Ascending aorta (tissue), 2 donors: ENCODE measurements at regions not wholly inside any gene's neighbourhood (a gene's known extent, or its start where the extent isn't known, plus 50 kb on each side); places are given as distances from the start of the nearest gene placed in this dataset.

Source experiments
- DNase-seq, 2 donors: peaks; one replicate each; pipeline ENCODE4 v3.0.0-alpha.2; 2019; ENCODE audit warnings: low spot score in 2 of 2
- H3K27ac ChIP-seq, 2 donors: fragments of 200-600 bp; sonication (generic); one replicate each; pipeline ENCODE4 v1.5.1; 2016 to 2017; ENCODE audit warnings: mild to moderate bottlenecking in 1 of 2
- H3K27me3 ChIP-seq: fragments of 200-600 bp; sonication (generic); one replicate; pipeline ENCODE4 v1.5.1; 2017
- H3K36me3 ChIP-seq, 2 donors: fragments of 200-600 bp; sonication (generic); one replicate each; pipeline ENCODE4 v1.5.1; 2016
- H3K4me1 ChIP-seq, 2 donors: fragments of 200-600 bp; sonication (generic); one replicate each; pipeline ENCODE4 v1.5.1; 2016 to 2017; ENCODE audit warnings: mild to moderate bottlenecking in 1 of 2
- H3K4me3 ChIP-seq, 2 donors: fragments of 200-600 bp; sonication (generic); one replicate each; pipeline ENCODE4 v1.5.1; 2016 to 2017; ENCODE audit warnings: mild to moderate bottlenecking in 1 of 2
- H3K9me3 ChIP-seq, 2 donors: fragments of 200-600 bp; sonication (generic); one replicate each; pipeline ENCODE4 v1.5.1; 2016
- CTCF ChIP-seq, 3 experiments: fragments of 200-600 bp in 2 of 3; fragments of 450-650 bp in 1 of 3; sonication (generic) in 2 of 3; IDR thresholded peaks; one replicate each; pipeline ENCODE4 v1.5.1; 2016 to 2019; ENCODE audit warnings: antibody characterized with exemption in 3 of 3, mild to moderate bottlenecking in 1 of 3, moderate library complexity in 1 of 3
- intact Hi-C: fragments of 100-400 bp; cut with DNase I; formaldehyde crosslinking; loops from one replicate; pipeline ENCODE4 v1.15.1; 2023

- no peaks in the 10 kb centered on the region for H3K9me3 ChIP-seq
- H3K36me3 ChIP-seq: no peaks in the 10 kb centered on the region
- H3K27me3 ChIP-seq: no peaks in the 10 kb centered on the region
- H3K4me1 ChIP-seq: peaks cover 0 to 2% of the 10 kb centered on the region in 2 donors
- H3K27ac ChIP-seq: no peak overlapping the region
- DNase-seq: no peak
- TF ChIP-seq CTCF (IDR thresholded peaks at IDR 0.05): no peak
- H3K4me3 ChIP-seq: no peak overlapping the region
- intact Hi-C loops: no loop called here
Observed at GRCh38 chr10:91034042-91034441, 113.2 kb upstream of the ANKRD1 start.

- peak overlapping the region in 1 of 2 donors; percentile 3 for H3K4me3 ChIP-seq
- H3K27me3 ChIP-seq: no peaks in the 10 kb centered on the region
- peaks cover 0 to 2% of the 10 kb centered on the region in 2 donors for H3K4me1 ChIP-seq
- H3K36me3 ChIP-seq: no peaks in the 10 kb centered on the region
- peak in 1 of 2 donors; percentile 89 for DNase-seq
- no peak for TF ChIP-seq CTCF (IDR thresholded peaks at IDR 0.05)
- no peak overlapping the region for H3K27ac ChIP-seq
- H3K9me3 ChIP-seq: no peaks in the 10 kb centered on the region
- intact Hi-C loops: no loop called here
Observed at GRCh38 chr10:91034494-91035159, 113.7 kb upstream of the ANKRD1 start.

GRCh38 chr10:91035650-91036292, 114.9 kb upstream of the ANKRD1 start:
- no peak for DNase-seq
- TF ChIP-seq CTCF (IDR thresholded peaks at IDR 0.05): no peak
- H3K4me3 ChIP-seq: no peak overlapping the region
- H3K27me3 ChIP-seq: no peaks in the 10 kb centered on the region
- no peak overlapping the region for H3K27ac ChIP-seq
- intact Hi-C loops: no loop called here
- H3K4me1 ChIP-seq: peaks cover 0 to 2% of the 10 kb centered on the region in 2 donors
- no peaks in the 10 kb centered on the region for H3K36me3 ChIP-seq
- H3K9me3 ChIP-seq: no peaks in the 10 kb centered on the region

- Histone ChIP-seq H3K27me3 (no peaks in the 10 kb centered on the region), H3K27ac (no peak overlapping the region), H3K4me1 (peaks cover 0 to 2% of the 10 kb centered on the region in 2 donors), H3K4me3 (no peak overlapping the region), H3K9me3 (no peaks in the 10 kb centered on the region), H3K36me3 (no peaks in the 10 kb centered on the region)
- TF ChIP-seq CTCF (IDR thresholded peaks at IDR 0.05): no peak
- DNase-seq: no peak
- intact Hi-C loops: no loop called here
Observed at GRCh38 chr10:91036807-91037411, 116.0 kb upstream of the ANKRD1 start.

- intact Hi-C loops: no loop called here
- no peak for DNase-seq
Observed at GRCh38 chr10:91038971-91039370, 118.1 kb upstream of the ANKRD1 start.

More at GRCh38 chr10:91038971-91039370, 118.1 kb upstream of the ANKRD1 start:
- Histone ChIP-seq H3K36me3 (no peaks in the 10 kb centered on the region), H3K9me3 (no peaks in the 10 kb centered on the region), H3K4me1 (peaks cover 0 to 2% of the 10 kb centered on the region in 2 donors), H3K27ac (no peak overlapping the region), H3K4me3 (no peak overlapping the region), H3K27me3 (no peaks in the 10 kb centered on the region)
- no peak for TF ChIP-seq CTCF (IDR thresholded peaks at IDR 0.05)
